Activated CD4-positive, alpha-beta T cell treated with anti-CD3 and anti-CD28 coated beads, Interleukin-2, amount 10 ng/mL, durations not matched to agents 7 days and 5 days (primary cell): ENCODE measurements at regions not wholly inside any gene's neighbourhood (a gene's known extent, or its start where the extent isn't known, plus 50 kb on each side); places are given as distances from the start of the nearest gene placed in this dataset.
A peak's percentile ranks its signal among the peaks of the same experiment; 100 is the strongest.

Experiments
- CTCF ChIA-PET: fragments of 350-600 bp; sonication (Branson Sonifier 250); formaldehyde crosslinking; loops from one replicate; lab custom pipeline; 2021; ENCODE audit warnings: antibody characterized with exemption; lab: Charles Lee
- POLR2A ChIA-PET: fragments of 350-600 bp; sonication (Branson Sonifier 250); formaldehyde crosslinking; loops from one replicate; lab custom pipeline; 2021; ENCODE audit warnings: antibody characterized with exemption; lab: Charles Lee
- DNase-seq: peaks from one replicate; pipeline ENCODE4 v3.0.0-alpha.2; 2020
- H3K27ac Mint-ChIP-seq: one replicate; pipeline ENCODE4 v1.8.0; 2021; ENCODE audit warnings: mild to moderate bottlenecking, moderate library complexity, mixed read lengths
- H3K27me3 Mint-ChIP-seq: one replicate; pipeline ENCODE4 v1.8.0; 2021; ENCODE audit warnings: mixed read lengths
- H3K36me3 Mint-ChIP-seq: one replicate; pipeline ENCODE4 v1.8.0; 2021; ENCODE audit warnings: low read depth, mixed read lengths
- H3K4me1 Mint-ChIP-seq: one replicate; pipeline ENCODE4 v1.8.0; 2021; ENCODE audit warnings: mixed read lengths
- H3K4me3 Mint-ChIP-seq: one replicate; pipeline ENCODE4 v1.8.0; 2021; ENCODE audit warnings: mild to moderate bottlenecking, moderate library complexity, mixed read lengths
- H3K9me3 Mint-ChIP-seq: one replicate; pipeline ENCODE4 v1.8.0; 2021; ENCODE audit warnings: mixed read lengths

GRCh38 chr15:29593111-29593510 lies 229.2 kb downstream of the TJP1 start:
- no peaks in the 10 kb centered on the region for H3K27me3 Mint-ChIP-seq
- H3K36me3 Mint-ChIP-seq: no peaks in the 10 kb centered on the region
- CTCF ChIA-PET: no interaction called here

DNA sequence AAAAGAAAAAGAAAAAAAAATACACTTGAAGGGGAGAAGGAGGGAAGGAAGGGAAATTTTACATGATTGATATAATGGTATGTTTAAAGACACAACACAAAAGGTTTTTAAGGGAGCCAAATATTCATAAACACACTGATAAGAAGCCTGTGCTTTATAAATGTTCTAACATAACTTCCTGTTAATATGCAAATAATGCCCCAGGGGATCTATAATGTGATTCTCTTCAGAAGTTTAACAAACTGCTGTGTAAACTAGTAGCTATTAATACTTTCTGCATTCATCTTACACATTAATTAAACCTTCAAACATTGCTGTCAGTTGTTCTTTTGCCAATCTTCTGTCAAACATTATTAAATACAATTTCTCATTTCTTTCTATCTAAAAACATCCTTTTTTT lies 231.6 kb downstream of the TJP1 start:
- ChIA-PET CTCF (no interaction called here), POLR2A (no interaction called here)
- no peak for DNase-seq
- Mint-ChIP-seq H3K27ac (no peak overlapping the region), H3K4me3 (no peak overlapping the region), H3K27me3 (peaks cover 1% of the 10 kb centered on the region), H3K9me3 (no peaks in the 10 kb centered on the region), H3K4me1 (no peaks in the 10 kb centered on the region), H3K36me3 (no peaks in the 10 kb centered on the region)

More at GRCh38 chr15:29593111-29593510, 229.2 kb downstream of the TJP1 start:
- Mint-ChIP-seq H3K4me3 (no peak overlapping the region), H3K27ac (no peak overlapping the region), H3K4me1 (no peaks in the 10 kb centered on the region), H3K9me3 (no peaks in the 10 kb centered on the region)
- DNase-seq: no peak
- POLR2A ChIA-PET: no interaction called here

DNA sequence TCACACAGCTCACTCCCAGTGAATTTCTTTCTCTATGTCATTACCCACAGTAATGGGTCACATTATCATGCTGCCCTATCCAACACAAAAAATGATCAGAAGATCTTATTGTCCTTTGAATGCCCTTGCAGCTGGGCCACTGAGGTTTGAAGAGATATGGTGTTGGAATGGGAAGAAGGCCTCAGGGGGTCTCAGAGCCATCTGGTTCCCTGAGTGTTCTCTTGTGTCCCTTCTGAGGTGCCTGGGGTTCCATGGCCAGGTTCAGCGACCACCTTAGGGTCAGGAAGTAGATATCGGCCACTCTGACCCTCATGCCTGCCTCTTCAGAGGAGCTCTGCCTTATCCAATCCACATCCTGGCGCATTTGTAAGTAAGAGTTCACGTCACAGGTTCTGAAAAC lies 232.3 kb downstream of the TJP1 start:
- CTCF ChIA-PET: no interaction called here
- Mint-ChIP-seq H3K4me3 (no peak overlapping the region), H3K4me1 (no peaks in the 10 kb centered on the region), H3K9me3 (no peaks in the 10 kb centered on the region), H3K36me3 (no peaks in the 10 kb centered on the region), H3K27ac (no peak overlapping the region), H3K27me3 (peaks cover 1% of the 10 kb centered on the region)
- POLR2A ChIA-PET: no interaction called here
- no peak for DNase-seq

DNA sequence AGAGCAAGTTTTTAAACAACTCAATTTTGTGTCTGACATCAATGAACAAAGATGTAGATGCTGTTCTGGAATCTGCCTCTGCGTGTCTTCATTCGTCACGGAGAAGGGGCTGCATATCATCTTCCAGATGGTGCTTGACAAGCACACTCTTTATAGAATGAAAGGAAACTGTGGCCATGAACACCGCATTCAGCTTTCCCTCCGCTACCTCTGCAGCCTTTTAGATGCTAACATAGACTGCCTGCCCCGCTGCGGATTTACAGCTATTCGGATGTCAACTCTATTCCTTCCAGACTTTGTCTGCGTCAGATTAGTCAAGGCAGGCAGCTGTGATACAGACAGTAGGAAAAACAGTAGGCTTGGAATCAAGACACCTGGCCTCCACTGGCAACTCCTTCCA lies 232.9 kb downstream of the TJP1 start:
- no peaks in the 10 kb centered on the region for H3K36me3 Mint-ChIP-seq
- H3K4me3 Mint-ChIP-seq: no peak overlapping the region
- H3K4me1 Mint-ChIP-seq: no peaks in the 10 kb centered on the region
- POLR2A ChIA-PET: no interaction called here
- CTCF ChIA-PET: no interaction called here
- H3K9me3 Mint-ChIP-seq: no peaks in the 10 kb centered on the region
- H3K27me3 Mint-ChIP-seq: peaks cover 1% of the 10 kb centered on the region
- no peak overlapping the region for H3K27ac Mint-ChIP-seq
- DNase-seq: no peak

DNA sequence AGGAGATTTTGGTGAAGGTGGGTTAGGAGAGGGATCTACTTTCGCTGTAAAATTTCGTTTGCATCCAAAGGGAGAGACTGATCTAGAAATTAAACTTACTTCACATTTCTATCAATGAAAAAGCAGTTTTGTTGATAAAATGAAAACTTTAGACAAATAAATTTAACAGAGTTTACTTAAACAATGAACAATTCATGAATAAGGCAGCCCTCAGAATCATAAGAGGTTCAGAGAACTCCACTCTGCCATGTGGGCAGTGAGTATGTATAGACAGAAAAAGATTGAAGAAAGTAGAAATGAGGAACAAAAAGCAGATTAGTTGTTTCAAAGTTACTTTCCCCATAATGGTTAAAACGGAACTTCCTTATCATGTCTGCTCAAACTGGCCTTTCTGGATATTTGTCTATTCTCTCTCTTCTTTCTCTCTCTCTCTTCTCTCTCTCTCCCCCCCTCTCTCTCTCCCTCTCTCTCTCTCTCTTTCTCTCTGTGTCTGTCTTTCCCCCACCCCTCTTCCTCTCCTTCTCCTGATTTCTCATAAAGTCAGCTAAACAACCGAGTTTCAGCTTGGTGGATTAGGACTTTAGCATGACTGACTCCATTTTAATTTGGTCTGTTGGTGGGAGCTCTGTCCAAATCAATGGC lies 248.9 kb downstream of the TJP1 start:
- Mint-ChIP-seq H3K27me3 (peaks cover 45% of the 10 kb centered on the region), H3K9me3 (no peaks in the 10 kb centered on the region), H3K4me3 (no peak overlapping the region), H3K4me1 (peaks cover 7% of the 10 kb centered on the region), H3K27ac (no peak overlapping the region), H3K36me3 (peaks cover 4% of the 10 kb centered on the region)
- CTCF ChIA-PET: no interaction called here
- DNase-seq: no peak
- POLR2A ChIA-PET: no interaction called here

DNA sequence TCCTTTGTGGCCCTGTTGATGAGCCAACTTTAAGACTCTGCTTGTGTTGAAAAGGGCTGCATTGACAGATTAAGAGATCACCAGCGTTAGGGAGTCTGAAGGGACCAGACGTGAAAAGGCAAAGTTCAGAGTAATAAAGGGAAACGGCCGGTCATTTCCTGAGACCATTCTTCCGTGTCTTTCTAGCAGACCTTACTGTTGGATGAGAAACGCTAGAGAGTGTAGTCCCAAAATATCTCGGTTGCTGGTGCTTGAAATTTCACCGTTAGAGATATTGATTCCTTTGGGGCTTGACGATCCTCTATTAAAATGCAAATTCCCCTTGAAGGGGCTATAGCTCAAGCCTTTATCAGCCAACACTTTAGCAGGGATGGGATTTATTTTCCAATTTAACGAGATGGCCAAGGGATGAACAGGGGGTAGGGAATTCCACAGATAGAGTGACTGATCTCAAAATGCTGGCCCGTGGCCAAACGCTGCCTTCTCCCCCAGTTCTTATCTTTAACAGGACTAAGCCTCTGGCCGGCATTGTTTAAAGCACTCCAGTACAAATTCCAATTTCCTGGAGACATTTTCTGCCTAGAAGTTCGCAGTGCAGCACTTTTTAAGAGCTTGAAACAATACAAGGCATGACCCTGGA lies 250.4 kb downstream of the TJP1 start:
- ChIA-PET CTCF (interaction anchor here (0.6 kb wide), 1 partner anchor 74 kb away, joined by 4 read pairs; no protein-coding TSS in a partner anchor), POLR2A (no interaction called here)
- Mint-ChIP-seq H3K36me3 (peaks cover 4% of the 10 kb centered on the region), H3K27ac (no peak overlapping the region), H3K9me3 (no peaks in the 10 kb centered on the region), H3K4me3 (peak overlapping the region; percentile 33), H3K4me1 (peaks cover 7% of the 10 kb centered on the region), H3K27me3 (peaks cover 59% of the 10 kb centered on the region)
- no peak for DNase-seq

- no peak for DNase-seq
- CTCF ChIA-PET: no interaction called here
- Mint-ChIP-seq H3K27me3 (peaks cover 61% of the 10 kb centered on the region), H3K4me3 (peak overlapping the region; percentile 33), H3K4me1 (peaks cover 7% of the 10 kb centered on the region), H3K36me3 (peaks cover 4% of the 10 kb centered on the region), H3K9me3 (no peaks in the 10 kb centered on the region), H3K27ac (no peak overlapping the region)
- POLR2A ChIA-PET: no interaction called here
These were observed 251.1 kb downstream of the TJP1 start for GRCh38 chr15:29570948-29571791.

DNA sequence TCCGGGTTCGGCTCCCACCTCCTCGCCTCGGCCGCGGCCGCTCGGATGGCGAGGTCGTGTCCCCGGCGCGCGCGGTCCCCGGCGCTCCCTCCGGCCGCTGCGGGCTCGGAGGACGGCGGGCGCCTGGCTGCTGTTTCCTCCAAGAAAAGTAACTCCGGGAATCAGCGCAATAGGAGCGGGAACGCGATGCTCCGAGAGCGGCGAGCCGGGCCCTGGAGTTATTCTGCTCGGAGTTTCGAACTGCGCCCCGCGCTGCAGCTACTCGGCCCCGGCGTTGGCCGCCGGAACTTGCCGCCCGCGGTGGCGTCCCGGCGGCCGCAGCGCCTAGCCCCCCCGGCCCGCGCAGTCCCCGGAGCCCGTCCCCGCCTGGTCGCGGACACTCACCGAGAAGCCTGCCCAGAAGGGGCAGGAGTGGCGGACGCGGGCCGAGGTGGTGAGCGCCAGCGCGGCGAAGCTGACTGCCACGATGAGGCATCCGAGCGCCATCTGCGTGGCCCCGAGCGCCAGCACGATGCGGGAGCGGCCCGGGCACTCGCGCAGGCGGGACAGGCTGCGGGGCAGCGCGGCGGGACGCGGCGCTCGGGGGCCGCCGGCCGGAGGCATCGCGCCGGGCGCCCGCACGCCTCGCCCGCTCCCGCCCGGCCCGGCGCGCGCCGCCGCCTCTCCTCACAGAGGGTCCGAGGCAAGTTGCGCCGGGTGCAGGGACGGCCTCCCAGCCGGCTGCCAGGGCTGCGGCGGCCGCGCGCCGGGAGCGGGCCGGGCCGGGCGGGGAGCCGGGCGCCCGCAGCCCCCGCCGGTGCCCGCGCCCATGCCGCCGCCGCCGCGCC lies 251.9 kb downstream of the TJP1 start:
- Mint-ChIP-seq H3K4me3 (no peak overlapping the region), H3K27ac (no peak overlapping the region), H3K4me1 (peaks cover 7% of the 10 kb centered on the region), H3K9me3 (no peaks in the 10 kb centered on the region), H3K27me3 (peaks cover 60% of the 10 kb centered on the region), H3K36me3 (peaks cover 4% of the 10 kb centered on the region)
- CTCF ChIA-PET: no interaction called here
- DNase-seq: no peak
- POLR2A ChIA-PET: no interaction called here

DNA sequence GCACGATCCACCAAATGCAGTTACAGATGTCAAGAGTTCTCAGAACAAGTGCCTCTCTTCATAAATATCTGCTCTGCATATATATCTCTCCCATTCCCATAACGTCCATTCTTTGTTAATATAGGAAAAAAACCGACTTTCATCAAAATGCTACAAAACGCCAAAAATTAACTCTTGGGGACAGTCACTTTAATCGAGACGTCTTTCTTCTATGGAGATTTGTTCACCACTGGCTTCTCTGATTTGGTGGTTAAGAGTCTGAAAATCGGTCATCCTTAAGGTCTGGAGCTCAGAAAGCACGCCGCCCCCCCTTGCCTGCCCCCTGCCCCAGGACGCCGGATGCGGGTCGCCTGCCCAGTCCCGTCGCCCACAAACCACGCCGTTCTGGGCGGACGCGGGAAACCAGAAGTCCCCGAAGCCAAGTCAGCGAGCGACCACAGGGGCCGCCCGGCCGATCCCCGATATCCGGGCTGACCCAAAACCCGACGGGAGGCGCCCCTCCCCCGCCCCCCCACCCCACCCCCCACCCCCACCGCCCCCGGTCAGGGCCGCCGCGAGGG lies 252.7 kb downstream of the TJP1 start:
- ChIA-PET POLR2A (no interaction called here), CTCF (no interaction called here)
- Mint-ChIP-seq H3K36me3 (peaks cover 4% of the 10 kb centered on the region), H3K27me3 (peaks cover 58% of the 10 kb centered on the region), H3K9me3 (no peaks in the 10 kb centered on the region), H3K4me3 (peak overlapping the region; percentile 47), H3K4me1 (peaks cover 7% of the 10 kb centered on the region), H3K27ac (no peak overlapping the region)
- no peak for DNase-seq

GRCh38 chr15:29568840-29569532 lies 253.3 kb downstream of the TJP1 start:
- H3K4me3 Mint-ChIP-seq: no peak overlapping the region
- ChIA-PET POLR2A (no interaction called here), CTCF (no interaction called here)
- no peak for DNase-seq
- peaks cover 7% of the 10 kb centered on the region for H3K4me1 Mint-ChIP-seq
- no peaks in the 10 kb centered on the region for H3K9me3 Mint-ChIP-seq
- peak overlapping the region; percentile 6 for H3K27ac Mint-ChIP-seq
- peaks cover 57% of the 10 kb centered on the region for H3K27me3 Mint-ChIP-seq
- peaks cover 4% of the 10 kb centered on the region for H3K36me3 Mint-ChIP-seq

DNA sequence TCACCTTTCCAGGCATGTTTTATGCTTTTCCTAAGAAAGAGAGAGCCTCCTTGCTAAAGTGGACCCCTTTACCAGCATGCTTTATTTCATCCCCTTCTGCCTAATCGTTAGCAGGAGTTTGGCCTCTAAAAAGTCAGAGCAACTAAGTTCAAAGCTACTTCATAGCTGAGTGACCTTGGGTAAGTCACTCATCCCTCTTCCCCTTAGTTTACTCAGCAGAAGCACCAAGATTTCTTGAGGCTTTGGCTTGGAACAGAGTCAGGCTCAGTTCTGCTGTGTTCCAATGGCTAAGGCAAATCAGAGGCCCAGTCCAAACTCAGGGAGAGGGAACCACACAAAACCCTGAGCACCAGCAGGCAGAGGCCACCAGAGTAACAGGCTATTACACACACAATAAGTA lies 254.9 kb downstream of the TJP1 start:
- Mint-ChIP-seq H3K27me3 (peaks cover 42% of the 10 kb centered on the region), H3K4me1 (peaks cover 7% of the 10 kb centered on the region), H3K9me3 (no peaks in the 10 kb centered on the region), H3K4me3 (no peak overlapping the region), H3K36me3 (peaks cover 4% of the 10 kb centered on the region), H3K27ac (no peak overlapping the region)
- POLR2A ChIA-PET: no interaction called here
- CTCF ChIA-PET: no interaction called here
- no peak for DNase-seq

DNA sequence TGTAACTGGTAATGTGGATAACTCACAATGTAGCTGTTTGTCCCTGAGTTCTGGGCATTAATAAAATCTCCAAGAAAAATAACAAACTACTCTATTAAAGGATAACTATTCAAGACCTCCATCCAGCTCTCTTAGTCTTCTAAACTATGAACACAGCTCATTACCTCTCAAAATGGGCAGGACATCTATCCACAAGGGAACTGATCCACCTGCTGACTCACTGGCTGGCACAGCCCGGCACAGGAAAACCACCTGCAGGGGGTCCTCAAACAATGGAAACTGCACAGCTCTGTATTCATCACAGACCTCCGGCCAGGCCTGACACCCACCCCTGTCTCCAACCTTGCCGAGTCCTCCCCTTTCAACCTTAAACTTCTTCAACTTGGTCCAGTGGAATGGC lies 255.4 kb downstream of the TJP1 start:
- H3K4me1 Mint-ChIP-seq: peaks cover 7% of the 10 kb centered on the region
- CTCF ChIA-PET: no interaction called here
- H3K27ac Mint-ChIP-seq: no peak overlapping the region
- H3K27me3 Mint-ChIP-seq: peaks cover 38% of the 10 kb centered on the region
- POLR2A ChIA-PET: no interaction called here
- peaks cover 4% of the 10 kb centered on the region for H3K36me3 Mint-ChIP-seq
- no peak for DNase-seq
- H3K4me3 Mint-ChIP-seq: no peak overlapping the region
- H3K9me3 Mint-ChIP-seq: no peaks in the 10 kb centered on the region
